Endothelial cell of umbilical vein (primary cell): ENCODE measurements at regions not wholly inside any gene's neighbourhood (a gene's known extent, or its start where the extent isn't known, plus 50 kb on each side); places are given as distances from the start of the nearest gene placed in this dataset.

Experiments used
- BruUV-seq: library from RNA; stranded (reverse); fragments of 400-500 nt; replicated peaks from 2 replicates; lab custom pipeline; 2021; lab: Mats Ljungman, UMichigan
- CTCF ChIA-PET: fragments of 300-600, 350-600 bp; sonication (Branson Sonifier 250); formaldehyde crosslinking; loops from one replicate; lab custom pipeline; 2021; ENCODE audit warnings: antibody characterized with exemption, inconsistent platforms; lab: Charles Lee
- POLR2A ChIA-PET: fragments of 300-600, 350-600 bp; sonication (Branson Sonifier 250); formaldehyde crosslinking; loops from one replicate; lab custom pipeline; 2021; ENCODE audit warnings: antibody characterized with exemption, inconsistent platforms; lab: Charles Lee
- DNase-seq: peaks from one replicate; pipeline ENCODE4 v3.0.0-alpha.2; 2011; ENCODE audit warnings: low read depth, low spot score
- FAIRE-seq: peaks from 2 replicates; lab custom pipeline; 2011; peaks lifted over from hg19 to GRCh38; lab: Jason Lieb, UNC
- H2AFZ ChIP-seq: 2 replicates; pipeline ENCODE4 v1.6.0; 2012; ENCODE audit warnings: low read depth, low read length, control low read depth, inconsistent platforms
- H3K27ac ChIP-seq: 2 replicates; pipeline ENCODE4 v1.5.1; 2011; ENCODE audit warnings: low read depth, mild to moderate bottlenecking, control low read depth, low read length, moderate library complexity; ENCODE audit not compliant: insufficient read depth
- H3K27me3 ChIP-seq, 2 experiments: 2 replicates each; pipeline versions ENCODE4 v1.6.0 to v1.6.1; 2011; ENCODE audit warnings: low read length in 2 of 2, mixed read lengths in 1 of 2; ENCODE audit not compliant: control insufficient read depth in 2 of 2, insufficient read depth in 2 of 2
- H3K36me3 ChIP-seq, 2 experiments: 2 replicates in 1 of 2; 3 replicates in 1 of 2; pipeline ENCODE4 v1.5.1; 2011; ENCODE audit warnings: low read length in 2 of 2, mild to moderate bottlenecking in 1 of 2, moderate library complexity in 1 of 2; ENCODE audit not compliant: control insufficient read depth in 2 of 2, insufficient read depth in 2 of 2; ENCODE audit errors: extremely low read depth in 1 of 2
- H3K4me1 ChIP-seq: 3 replicates; pipeline ENCODE4 v1.5.1; 2011; ENCODE audit warnings: mild to moderate bottlenecking, low read length; ENCODE audit not compliant: control insufficient read depth, insufficient read depth; ENCODE audit errors: extremely low read depth
- H3K4me2 ChIP-seq: 2 replicates; pipeline ENCODE4 v1.6.1; 2011; ENCODE audit warnings: low read length, control low read depth, mixed read lengths; ENCODE audit not compliant: insufficient read depth
- H3K4me3 ChIP-seq, 3 experiments: fragments of 200-600 bp in 1 of 3; sonication (generic), shearing (Covaris generic) in 1 of 3; replicated peaks in 1 of 3; 2 replicates each; pipeline ENCODE4 v1.5.1; 2011 to 2016; ENCODE audit warnings: control low read depth in 3 of 3, low read length in 3 of 3, mild to moderate bottlenecking in 2 of 3, inconsistent platforms in 1 of 3, low read depth in 1 of 3, moderate library complexity in 1 of 3; ENCODE audit not compliant: insufficient read depth in 1 of 3
- H3K79me2 ChIP-seq: 2 replicates; pipeline ENCODE4 v1.6.0; 2012; ENCODE audit warnings: low read length, inconsistent platforms; ENCODE audit not compliant: control insufficient read depth, insufficient read depth
- H3K9ac ChIP-seq: replicated peaks from 2 replicates; pipeline ENCODE3; 2011; ENCODE audit warnings: low read length, control low read depth; ENCODE audit not compliant: insufficient read depth; ENCODE audit errors: extremely low read depth
- H3K9me1 ChIP-seq: replicated peaks from 3 replicates; pipeline ENCODE4 v1.6.0; 2011; ENCODE audit warnings: mild to moderate bottlenecking, low read length; ENCODE audit not compliant: control insufficient read depth, insufficient read depth; ENCODE audit errors: extremely low read depth
- H3K9me3 ChIP-seq: replicated peaks from 2 replicates; pipeline ENCODE4 v1.5.1; 2012; ENCODE audit warnings: low read length, inconsistent platforms; ENCODE audit not compliant: control insufficient read depth, insufficient read depth
- H4K20me1 ChIP-seq: replicated peaks from 2 replicates; pipeline ENCODE3; 2011; ENCODE audit warnings: mild to moderate bottlenecking, low read length; ENCODE audit not compliant: control insufficient read depth, insufficient read depth; ENCODE audit errors: extremely low read depth
- EZH2 ChIP-seq: IDR thresholded peaks from 2 replicates; pipeline ENCODE4 v1.6.1; 2012; ENCODE audit warnings: borderline replicate concordance, low read depth, mild to moderate bottlenecking, moderate library complexity, low read length, inconsistent platforms; ENCODE audit not compliant: severe bottlenecking
- FOS ChIP-seq: IDR thresholded peaks from 2 replicates; pipeline ENCODE4 v1.6.1; 2011; ENCODE audit warnings: mild to moderate bottlenecking, low read length, moderate library complexity, borderline replicate concordance; ENCODE audit not compliant: insufficient read depth
- GATA2 ChIP-seq: IDR thresholded peaks from 2 replicates; pipeline ENCODE4 v1.7.0; 2011; ENCODE audit warnings: low read depth, mild to moderate bottlenecking, moderate library complexity, mixed read lengths, low read length; ENCODE audit not compliant: insufficient read length, insufficient read depth
- JUN ChIP-seq: IDR thresholded peaks from 2 replicates; pipeline ENCODE4 v1.6.1; 2011; ENCODE audit warnings: borderline replicate concordance, low read depth; ENCODE audit not compliant: insufficient read length, insufficient read depth
- MYC ChIP-seq: IDR thresholded peaks from one replicate; pipeline ENCODE4 v1.6.1; 2011; ENCODE audit warnings: mild to moderate bottlenecking, low read depth, low read length
- POLR2A ChIP-seq: IDR thresholded peaks from 2 replicates; pipeline ENCODE4 v1.6.1; 2012; ENCODE audit warnings: low read depth, mild to moderate bottlenecking, control low read depth, low read length
- POLR2AphosphoS5 ChIP-seq: IDR thresholded peaks from 2 replicates; pipeline ENCODE4 v1.6.1; 2012; ENCODE audit warnings: low read depth, mild to moderate bottlenecking, control low read depth, low read length, moderate library complexity; ENCODE audit not compliant: insufficient read depth
- dilution Hi-C: fragments of 300-500 bp; cut with MboI; formaldehyde crosslinking; loops from one replicate; pipeline ENCODE4 v1.15.0; 2019; ENCODE audit warnings: low sequenced_read_pairs; ENCODE audit not compliant: extremely low pct_ligation_motif_present
- intact Hi-C: fragments of 100-400 bp; cut with micrococcal nuclease; formaldehyde crosslinking; loops from one replicate; pipeline ENCODE4 v1.10.0; 2022
- TF ChIP-seq, protein P1 (sequence below): IDR thresholded peaks from 2 replicates; pipeline ENCODE4 v1.6.1; 2011; ENCODE audit not compliant: insufficient read depth, insufficient read length
- TF ChIP-seq, protein P2 (sequence below), 2 donors: IDR thresholded peaks; 1 replicate in 1 of 2; 2 replicates in 1 of 2; pipeline ENCODE4 v1.5.1; 2011; ENCODE audit warnings: low read length in 2 of 2, mild to moderate bottlenecking in 2 of 2, moderate library complexity in 2 of 2, control low read depth in 1 of 2, inconsistent platforms in 1 of 2, low read depth in 1 of 2; ENCODE audit not compliant: insufficient read depth in 1 of 2; ENCODE audit errors: extremely low read depth in 1 of 2

DNA sequence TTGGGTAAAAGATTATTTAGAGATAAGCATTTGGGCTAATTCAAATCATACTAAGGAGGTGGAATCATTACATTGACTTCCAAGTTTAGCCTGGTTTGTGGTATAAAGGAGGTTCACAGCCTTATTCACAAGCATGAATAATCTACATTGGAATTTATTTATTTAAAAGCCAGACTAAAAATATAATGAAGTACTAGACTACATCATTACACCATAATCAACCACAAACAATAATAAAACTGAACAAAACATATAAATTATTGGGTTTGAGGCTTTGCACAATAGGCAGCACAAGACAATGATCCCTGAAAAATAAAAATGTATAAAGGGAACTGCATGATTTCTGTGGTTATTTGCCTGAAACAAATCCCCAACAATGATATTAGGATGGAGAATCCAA, 314.0 kb downstream of the GBA3 start:
- intact Hi-C loops = no loop called here
- Histone ChIP-seq H3K27me3 (no peaks in the 10 kb centered on the region), H3K4me3 (no peak overlapping the region), H3K79me2 (no peaks in the 10 kb centered on the region), H3K4me2 (no peak overlapping the region), H4K20me1 (no peaks in the 10 kb centered on the region), H3K27ac (no peak overlapping the region), H3K9me1 (no peaks in the 10 kb centered on the region), H2AFZ (no peak overlapping the region), H3K36me3 (no peaks in the 10 kb centered on the region), H3K4me1 (no peaks in the 10 kb centered on the region), H3K9me3 (peaks cover 2% of the 10 kb centered on the region), H3K9ac (no peak overlapping the region)
- no peak for FAIRE-seq
- POLR2A ChIA-PET = no interaction called here
- DNase-seq = no peak
- BruUV-seq = no TSS peak
- dilution Hi-C loops = no loop called here
- TF ChIP-seq FOS (no peak), GATA2 (no peak)
- TF ChIP-seq, protein P1, sequence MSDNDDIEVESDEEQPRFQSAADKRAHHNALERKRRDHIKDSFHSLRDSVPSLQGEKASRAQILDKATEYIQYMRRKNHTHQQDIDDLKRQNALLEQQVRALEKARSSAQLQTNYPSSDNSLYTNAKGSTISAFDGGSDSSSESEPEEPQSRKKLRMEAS = no peak
- CTCF ChIA-PET = no interaction called here

DNA sequence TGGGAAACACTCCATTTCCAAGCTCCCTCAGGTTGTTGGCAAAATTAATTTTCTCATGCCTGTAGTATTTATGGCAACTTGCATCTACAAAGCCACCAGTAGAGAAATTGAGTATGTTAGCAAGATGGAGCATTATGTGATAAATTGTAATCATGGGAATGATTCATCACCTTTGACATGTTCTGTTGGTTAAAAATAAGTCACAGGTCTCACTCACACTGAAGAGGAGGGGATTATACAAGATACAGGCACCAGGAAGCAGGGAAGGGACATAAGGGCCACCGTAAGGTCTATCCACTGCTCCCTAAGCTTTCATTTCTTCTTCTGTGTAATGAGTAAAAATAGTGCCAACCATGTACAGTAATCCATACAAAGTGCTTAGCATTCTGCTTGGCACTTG, 313.0 kb downstream of the GBA3 start:
- Histone ChIP-seq H3K36me3 (no peaks in the 10 kb centered on the region), H3K9ac (no peak overlapping the region), H4K20me1 (no peaks in the 10 kb centered on the region), H3K4me3 (no peak overlapping the region), H3K4me2 (no peak overlapping the region), H3K27me3 (no peaks in the 10 kb centered on the region), H3K4me1 (no peaks in the 10 kb centered on the region), H2AFZ (no peak overlapping the region), H3K27ac (no peak overlapping the region), H3K9me1 (no peaks in the 10 kb centered on the region), H3K9me3 (peaks cover 2% of the 10 kb centered on the region), H3K79me2 (no peaks in the 10 kb centered on the region)
- BruUV-seq = no TSS peak
- dilution Hi-C loops (no loop called here), intact Hi-C loops (no loop called here)
- TF ChIP-seq EZH2 = no peak
- TF ChIP-seq POLR2AphosphoS5 = no peak
- TF ChIP-seq, protein P2, sequence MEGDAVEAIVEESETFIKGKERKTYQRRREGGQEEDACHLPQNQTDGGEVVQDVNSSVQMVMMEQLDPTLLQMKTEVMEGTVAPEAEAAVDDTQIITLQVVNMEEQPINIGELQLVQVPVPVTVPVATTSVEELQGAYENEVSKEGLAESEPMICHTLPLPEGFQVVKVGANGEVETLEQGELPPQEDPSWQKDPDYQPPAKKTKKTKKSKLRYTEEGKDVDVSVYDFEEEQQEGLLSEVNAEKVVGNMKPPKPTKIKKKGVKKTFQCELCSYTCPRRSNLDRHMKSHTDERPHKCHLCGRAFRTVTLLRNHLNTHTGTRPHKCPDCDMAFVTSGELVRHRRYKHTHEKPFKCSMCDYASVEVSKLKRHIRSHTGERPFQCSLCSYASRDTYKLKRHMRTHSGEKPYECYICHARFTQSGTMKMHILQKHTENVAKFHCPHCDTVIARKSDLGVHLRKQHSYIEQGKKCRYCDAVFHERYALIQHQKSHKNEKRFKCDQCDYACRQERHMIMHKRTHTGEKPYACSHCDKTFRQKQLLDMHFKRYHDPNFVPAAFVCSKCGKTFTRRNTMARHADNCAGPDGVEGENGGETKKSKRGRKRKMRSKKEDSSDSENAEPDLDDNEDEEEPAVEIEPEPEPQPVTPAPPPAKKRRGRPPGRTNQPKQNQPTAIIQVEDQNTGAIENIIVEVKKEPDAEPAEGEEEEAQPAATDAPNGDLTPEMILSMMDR (IDR thresholded peaks at IDR 0.05; ENCODE audit: extremely low read depth in 1 of 2, insufficient read depth in 1 of 2, low read depth in 1 of 2, low read length in 2 of 2) = no peak
- TF ChIP-seq MYC = no peak
- TF ChIP-seq, protein P1 = no peak
- TF ChIP-seq JUN = no peak
- no peak for TF ChIP-seq FOS
- no peak for TF ChIP-seq POLR2A
- TF ChIP-seq GATA2 = no peak
- DNase-seq = no peak
- no peak for FAIRE-seq
- ChIA-PET POLR2A (no interaction called here), CTCF (no interaction called here)
